ENCODE measurements at regions not wholly inside any gene's neighbourhood (a gene's known extent, or its start where the extent isn't known, plus 50 kb on each side); places are given as distances from the start of the nearest gene placed in this dataset.

GRCh38 chr1:73673971-73674370 lies 524.0 kb downstream of the LRRIQ3 start (continued):
- TF ChIP-seq POLR2AphosphoS5 (IDR thresholded peaks at IDR 0.05; ENCODE audit: low read depth), result no peak
- no peak for TF ChIP-seq ZNF114 (CRISPR knock-in tag; IDR thresholded peaks at IDR 0.05)
- TF ChIP-seq JUNB (IDR thresholded peaks at IDR 0.05; ENCODE audit: unreplicated experiment), result no peak
- no peak for TF ChIP-seq ZNF331 (CRISPR knock-in tag; IDR thresholded peaks at IDR 0.05; ENCODE audit: low read depth)
- TF ChIP-seq STAT1 (IDR thresholded peaks at IDR 0.05; ENCODE audit: unreplicated experiment), result no peak
- no peak for TF ChIP-seq REST (IDR thresholded peaks at IDR 0.05; ENCODE audit: unreplicated experiment)

- Mint-ChIP-seq H3K36me3 (ENCODE audit: low read depth) (peaks cover 13% of the 10 kb centered on the region; the same call in 2 of the 3 replicates), H3K27ac (no peak overlapping the region), H3K9me3 (peaks cover 24% of the 10 kb centered on the region), H3K27me3 (ENCODE audit: insufficient read depth, low read depth, poor library complexity) (no peaks in the 10 kb centered on the region), H3K4me3 (no peak overlapping the region), H3K4me1 (no peaks in the 10 kb centered on the region)
- DNase-seq (ENCODE audit: low spot score), result no peak
- H3K4me3 ChIP-seq, result no peak overlapping the region
- no peak for ATAC-seq
- H4K20me1 ChIP-seq (replicated peaks; ENCODE audit: insufficient read depth), result no peaks in the 10 kb centered on the region
- H3K4me2 ChIP-seq, result no peak overlapping the region
- H3F3A ChIP-seq (replicated peaks; ENCODE audit: low read depth), result no peaks in the 10 kb centered on the region
- H3K79me2 ChIP-seq (replicated peaks; ENCODE audit: insufficient read depth), result no peaks in the 10 kb centered on the region
- H3K36me3 ChIP-seq (ENCODE audit: insufficient read depth), result peaks cover 5% of the 10 kb centered on the region; the same call in 1 of the 2 replicates
- H3K27ac ChIP-seq (ENCODE audit: low read depth), result no peak overlapping the region
- H3K9me2 ChIP-seq (ENCODE audit: insufficient read depth), result no peaks in the 10 kb centered on the region
- H2AFZ ChIP-seq, result no peak overlapping the region
- no peaks in the 10 kb centered on the region for H3K4me1 ChIP-seq (ENCODE audit: insufficient read depth)
- no peaks in the 10 kb centered on the region for H3K27me3 ChIP-seq (ENCODE audit: insufficient read depth)
- no peak for TF ChIP-seq EZH2phosphoT487 (IDR thresholded peaks at IDR 0.05; ENCODE audit: unreplicated experiment)
- TF ChIP-seq ZNF114 (CRISPR knock-in tag; IDR thresholded peaks at IDR 0.05), result no peak
- TF ChIP-seq CREB1 (CRISPR knock-in tag; IDR thresholded peaks at IDR 0.05; ENCODE audit: low read depth), result no peak
- TF ChIP-seq ZNF462 (CRISPR knock-in tag; IDR thresholded peaks at IDR 0.05), result no peak
- TF ChIP-seq CTCF (conservative IDR thresholded peaks at IDR 0.05; ENCODE audit: low read depth in 2 of 2), result no peak
- TF ChIP-seq NANOG (IDR thresholded peaks at IDR 0.05; ENCODE audit: borderline replicate concordance), result no peak
- TF ChIP-seq JUNB (IDR thresholded peaks at IDR 0.05; ENCODE audit: unreplicated experiment), result no peak
- no peak for TF ChIP-seq STAT1 (IDR thresholded peaks at IDR 0.05; ENCODE audit: unreplicated experiment)
These were observed 526.4 kb downstream of the LRRIQ3 start for GRCh38 chr1:73671530-73671929.

Data from GM23338 (cell line).